Activated CD4-positive, alpha-beta T cell treated with anti-CD3 and anti-CD28 coated beads, Interleukin-2, amount 10 ng/mL, durations not matched to agents 24 days and 14 days (primary cell): ENCODE measurements at regions not wholly inside any gene's neighbourhood (a gene's known extent, or its start where the extent isn't known, plus 50 kb on each side); places are given as distances from the start of the nearest gene placed in this dataset.
"Not testable (repeated sequence)": the region's sequence is repeated elsewhere in the genome, so short reads cannot be mapped to it uniquely, and the experiment has no call there.

Source experiments
- DNase-seq: peaks from one replicate; pipeline ENCODE4 v3.0.0; 2022
- H3K27ac Mint-ChIP-seq: one replicate; pipeline ENCODE4 v1.8.0; 2022; ENCODE audit warnings: mild to moderate bottlenecking, mixed read lengths
- H3K27me3 Mint-ChIP-seq: one replicate; pipeline ENCODE4 v1.8.0; 2022; ENCODE audit warnings: mixed read lengths
- H3K36me3 Mint-ChIP-seq: one replicate; pipeline ENCODE4 v1.8.0; 2022; ENCODE audit warnings: low read depth, mild to moderate bottlenecking, mixed read lengths
- H3K4me1 Mint-ChIP-seq: one replicate; pipeline ENCODE4 v1.8.0; 2021; ENCODE audit warnings: mixed read lengths
- H3K4me3 Mint-ChIP-seq: one replicate; pipeline ENCODE4 v1.8.0; 2022; ENCODE audit warnings: mild to moderate bottlenecking, moderate library complexity, mixed read lengths
- H3K9me3 Mint-ChIP-seq: one replicate; pipeline ENCODE4 v1.8.0; 2021; ENCODE audit warnings: mixed read lengths
- intact Hi-C: fragments of 100-400 bp; cut with micrococcal nuclease; formaldehyde crosslinking; loops from one replicate; pipeline ENCODE4 v1.15.1; 2023

DNA sequence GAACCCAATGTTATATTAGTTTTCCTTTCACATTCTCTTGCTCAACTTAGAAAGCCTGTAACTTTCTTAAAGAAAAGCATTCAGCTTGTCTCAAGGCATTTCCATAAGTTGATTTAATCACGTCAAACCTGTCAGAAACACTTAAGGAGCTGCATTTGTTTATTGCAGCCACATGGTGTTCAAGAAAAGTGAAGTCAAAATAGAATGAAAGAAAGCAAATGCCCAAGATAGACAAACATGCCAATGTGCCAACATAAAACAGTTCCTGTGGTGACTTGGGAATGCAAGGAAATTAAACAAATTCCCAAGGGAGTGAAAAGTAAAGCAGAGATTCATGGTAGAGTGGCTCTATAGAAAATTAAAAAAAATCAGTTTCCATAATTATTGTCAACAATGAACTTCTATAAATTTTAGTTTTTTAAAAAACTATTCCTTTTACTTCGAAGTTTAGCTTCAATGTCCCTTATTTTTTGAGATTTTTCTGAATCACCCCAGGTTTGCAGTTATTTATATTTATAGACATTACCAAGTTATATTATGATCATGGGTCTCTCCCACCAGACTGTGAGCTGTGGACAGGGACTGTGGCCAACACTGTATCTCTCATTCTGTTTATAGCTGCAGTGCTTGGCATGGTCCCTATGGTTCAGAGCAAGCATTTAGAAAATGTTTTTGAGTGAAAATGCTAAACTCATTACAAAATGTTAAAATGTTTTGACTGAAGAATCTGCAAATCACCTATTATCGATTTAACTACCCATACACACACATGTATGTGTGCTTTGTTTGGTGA lies 887.4 kb downstream of the REEP3 start:
- intact Hi-C loops, result no loop called here
- H3K36me3 Mint-ChIP-seq, result no peaks in the 10 kb centered on the region
- DNase-seq, result no peak
- H3K4me3 Mint-ChIP-seq, result no peak overlapping the region
- H3K4me1 Mint-ChIP-seq, result no peaks in the 10 kb centered on the region
- no peaks in the 10 kb centered on the region for H3K27me3 Mint-ChIP-seq
- H3K27ac Mint-ChIP-seq, result no peak overlapping the region
- no peaks in the 10 kb centered on the region for H3K9me3 Mint-ChIP-seq

DNA sequence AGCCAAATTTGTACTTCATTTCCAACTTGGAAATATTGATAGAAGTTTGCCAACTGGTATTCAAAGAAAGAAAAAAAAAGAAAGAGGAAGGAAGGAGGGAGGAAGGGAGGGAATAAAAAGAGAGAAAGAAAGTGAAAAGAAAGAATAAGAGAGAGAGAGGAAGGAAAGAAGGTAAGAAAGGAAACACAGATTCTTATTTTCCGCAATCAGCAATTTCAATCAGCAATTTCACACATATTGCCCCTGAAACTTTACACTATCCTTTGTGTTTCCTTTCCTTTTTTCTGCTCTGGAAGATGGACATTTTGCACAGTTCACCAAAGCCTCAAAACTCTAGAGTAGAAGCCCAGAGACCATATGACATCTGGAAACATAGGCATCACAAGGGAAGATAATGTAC lies 888.1 kb downstream of the REEP3 start:
- Mint-ChIP-seq H3K4me1 (no peaks in the 10 kb centered on the region), H3K4me3 (no peak overlapping the region), H3K9me3 (no peaks in the 10 kb centered on the region), H3K27me3 (no peaks in the 10 kb centered on the region), H3K36me3 (no peaks in the 10 kb centered on the region), H3K27ac (no peak overlapping the region)
- intact Hi-C loops, result no loop called here
- DNase-seq, result no peak

DNA sequence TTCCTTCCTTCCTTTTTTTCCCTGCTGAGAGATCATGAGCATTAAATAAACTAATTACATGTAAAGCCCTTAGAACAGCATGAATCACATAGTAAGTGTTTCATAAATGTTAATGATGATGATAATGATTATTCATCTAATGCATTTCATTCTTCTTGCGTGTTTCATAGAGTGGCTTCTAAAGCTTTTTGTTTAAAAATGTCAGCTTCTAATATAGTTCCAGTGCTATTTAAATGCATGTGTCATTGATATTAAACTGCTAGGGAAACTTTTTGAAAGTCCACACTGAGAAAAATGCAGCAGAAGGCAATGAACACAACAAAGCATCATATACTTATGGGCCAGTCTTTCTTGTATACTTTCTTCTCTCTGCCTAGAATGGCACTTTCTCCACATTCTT lies 894.8 kb downstream of the REEP3 start:
- Mint-ChIP-seq H3K9me3 (no peaks in the 10 kb centered on the region), H3K4me3 (no peak overlapping the region), H3K4me1 (no peaks in the 10 kb centered on the region), H3K36me3 (no peaks in the 10 kb centered on the region), H3K27ac (no peak overlapping the region), H3K27me3 (no peaks in the 10 kb centered on the region)
- intact Hi-C loops, result no loop called here
- no peak for DNase-seq

DNA sequence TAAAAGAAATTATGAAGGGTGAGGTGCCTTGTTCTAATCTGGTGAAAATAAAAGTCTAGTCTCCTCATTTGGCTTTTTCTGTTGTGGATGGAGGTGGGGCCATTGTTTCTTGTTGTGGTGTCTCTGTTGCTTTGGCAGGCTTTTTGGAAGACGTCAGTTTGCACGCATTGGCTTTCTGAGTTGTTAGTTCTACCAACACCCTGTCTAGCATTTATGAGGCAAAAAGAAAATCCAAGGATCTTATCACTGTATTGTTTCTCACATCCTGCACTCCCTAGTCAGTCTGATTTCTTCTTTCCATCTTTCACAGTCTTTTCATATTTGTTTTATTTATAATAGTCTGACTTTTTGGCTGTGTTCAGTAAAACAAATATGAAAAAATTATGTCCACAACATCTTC lies 898.3 kb downstream of the REEP3 start:
- Mint-ChIP-seq H3K27me3 (no peaks in the 10 kb centered on the region), H3K36me3 (no peaks in the 10 kb centered on the region), H3K9me3 (no peaks in the 10 kb centered on the region), H3K4me1 (no peaks in the 10 kb centered on the region), H3K4me3 (no peak overlapping the region), H3K27ac (no peak overlapping the region)
- intact Hi-C loops, result no loop called here
- DNase-seq, result no peak

DNA sequence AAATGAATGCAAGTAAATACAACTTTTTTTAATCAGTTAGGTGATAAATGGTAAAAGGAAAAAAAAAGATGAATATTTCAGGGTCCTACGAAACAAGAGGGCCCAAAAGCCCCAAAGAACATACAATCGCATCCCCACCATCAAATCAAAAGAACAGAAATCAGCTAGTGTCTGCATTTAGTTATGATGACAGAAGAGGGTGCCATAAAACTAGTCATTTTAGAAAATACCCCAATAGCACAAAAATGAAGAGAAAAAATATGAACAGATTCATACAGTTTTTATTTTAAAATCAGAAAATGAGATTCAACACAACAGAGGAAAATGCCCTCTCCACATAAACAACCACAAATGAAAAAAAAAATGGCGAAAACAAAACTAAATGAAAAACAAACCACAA lies 905.5 kb downstream of the REEP3 start:
- H3K4me3 Mint-ChIP-seq, result no peak overlapping the region
- no peaks in the 10 kb centered on the region for H3K4me1 Mint-ChIP-seq
- H3K36me3 Mint-ChIP-seq, result no peaks in the 10 kb centered on the region
- intact Hi-C loops, result no loop called here
- DNase-seq, result no peak
- H3K27ac Mint-ChIP-seq, result no peak overlapping the region
- no peaks in the 10 kb centered on the region for H3K27me3 Mint-ChIP-seq
- H3K9me3 Mint-ChIP-seq, result no peaks in the 10 kb centered on the region

DNA sequence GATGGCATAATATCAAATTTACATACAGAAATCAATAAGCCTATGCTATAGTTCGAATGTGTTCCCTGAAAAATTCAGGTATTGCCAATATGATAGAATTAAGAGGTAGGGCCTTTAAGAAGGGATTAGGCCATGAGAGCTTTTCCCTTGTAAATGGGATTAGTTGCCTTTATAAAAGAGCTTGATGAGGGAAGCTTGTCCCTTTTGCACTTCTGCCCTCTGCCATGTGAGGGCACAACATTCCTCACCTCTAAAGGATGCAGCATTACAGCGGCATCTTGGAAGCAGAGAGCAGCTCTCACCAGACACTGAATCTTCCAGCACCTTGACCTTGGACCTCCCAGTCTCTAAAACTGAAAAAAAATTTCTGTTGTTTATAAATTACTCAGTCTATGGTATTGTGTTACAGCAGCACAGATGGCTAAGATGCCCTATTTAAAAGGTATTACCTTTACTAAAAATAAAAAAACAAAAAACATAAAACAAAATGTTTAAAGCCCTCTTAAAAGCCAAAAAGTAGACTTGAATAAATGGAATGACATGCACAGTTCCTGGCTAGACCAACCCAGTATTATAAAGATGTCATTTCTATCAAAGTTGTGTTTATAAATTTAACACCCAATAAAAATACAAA lies 909.6 kb downstream of the REEP3 start:
- intact Hi-C loops, result no loop called here
- Mint-ChIP-seq H3K4me1 (no peaks in the 10 kb centered on the region), H3K4me3 (no peak overlapping the region), H3K27ac (no peak overlapping the region), H3K9me3 (no peaks in the 10 kb centered on the region), H3K27me3 (no peaks in the 10 kb centered on the region), H3K36me3 (no peaks in the 10 kb centered on the region)
- DNase-seq, result no peak

DNA sequence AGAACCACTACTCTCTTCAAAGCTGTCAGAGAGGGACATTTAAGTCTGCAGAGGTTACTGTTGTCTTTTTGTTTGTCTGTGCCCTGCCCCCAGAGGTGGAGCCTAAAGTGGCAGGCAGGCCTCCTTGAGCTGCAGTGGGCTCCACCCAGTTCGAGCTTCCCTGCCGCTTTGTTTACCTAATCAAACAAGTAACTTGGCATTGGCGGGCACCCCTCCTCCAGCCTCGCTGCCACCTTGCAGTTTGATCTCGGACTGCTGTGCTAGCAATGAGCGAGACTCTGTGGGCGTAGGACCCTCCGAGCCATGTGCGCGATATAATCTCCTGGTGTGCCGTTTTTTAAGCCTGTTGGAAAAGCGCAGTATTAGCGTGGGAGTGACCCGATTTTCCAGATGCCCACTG lies 920.7 kb downstream of the REEP3 start:
- H3K27ac Mint-ChIP-seq, H3K27me3 Mint-ChIP-seq, H3K36me3 Mint-ChIP-seq, intact Hi-C loops, H3K4me1 Mint-ChIP-seq, H3K4me3 Mint-ChIP-seq, DNase-seq: not testable (repeated sequence)
- H3K9me3 Mint-ChIP-seq, result peaks cover 11% of the 10 kb centered on the region

DNA sequence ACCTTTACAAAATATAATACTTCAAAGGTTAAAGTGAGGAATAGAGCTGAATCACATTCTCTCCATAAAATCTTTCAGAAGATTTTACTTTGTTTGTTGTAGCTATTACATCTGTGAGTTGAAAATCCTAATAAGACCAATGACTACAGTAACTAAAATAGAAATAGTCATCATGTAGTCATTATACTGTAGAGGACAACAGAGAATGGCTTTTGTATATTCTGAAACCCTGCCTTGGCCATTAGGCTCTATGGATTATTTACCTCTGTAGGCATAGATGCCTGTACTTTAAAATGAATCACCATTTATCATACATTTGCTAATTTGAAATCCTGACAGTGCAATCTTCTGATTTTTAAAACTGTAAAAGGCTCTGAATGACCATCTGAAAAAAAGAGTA lies 923.0 kb downstream of the REEP3 start:
- no peaks in the 10 kb centered on the region for H3K27me3 Mint-ChIP-seq

DNA sequence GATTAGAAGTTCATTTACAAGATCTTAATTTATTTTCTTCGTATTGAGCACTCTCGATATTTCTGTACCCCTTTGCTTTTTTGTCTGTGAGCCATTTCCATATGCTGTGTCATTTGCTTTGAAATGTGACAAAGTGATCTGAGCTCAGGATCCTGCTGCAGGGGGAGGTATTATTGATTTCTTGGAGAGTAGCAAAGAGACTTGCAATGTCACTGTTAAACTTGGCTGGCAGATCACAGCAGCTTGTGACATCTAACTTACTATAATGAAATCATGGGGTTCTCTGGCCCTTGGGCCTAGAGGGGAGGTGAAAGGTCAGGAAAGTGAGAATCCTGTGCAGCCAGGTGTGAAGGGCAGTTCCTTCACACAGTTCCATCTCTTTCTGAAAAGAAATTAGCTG lies 923.4 kb downstream of the REEP3 start:
- Mint-ChIP-seq H3K4me3 (no peak overlapping the region), H3K27ac (no peak overlapping the region), H3K9me3 (peaks cover 5% of the 10 kb centered on the region), H3K4me1 (no peaks in the 10 kb centered on the region), H3K36me3 (no peaks in the 10 kb centered on the region), H3K27me3 (no peaks in the 10 kb centered on the region)
- no peak for DNase-seq
- intact Hi-C loops, result no loop called here

More for the DNA sequence above, 923.0 kb downstream of the REEP3 start:
- peaks cover 7% of the 10 kb centered on the region for H3K9me3 Mint-ChIP-seq
- no peaks in the 10 kb centered on the region for H3K36me3 Mint-ChIP-seq
- DNase-seq, result no peak
- no peak overlapping the region for H3K4me3 Mint-ChIP-seq
- H3K27ac Mint-ChIP-seq, result no peak overlapping the region
- intact Hi-C loops, result no loop called here
- H3K4me1 Mint-ChIP-seq, result no peaks in the 10 kb centered on the region

DNA sequence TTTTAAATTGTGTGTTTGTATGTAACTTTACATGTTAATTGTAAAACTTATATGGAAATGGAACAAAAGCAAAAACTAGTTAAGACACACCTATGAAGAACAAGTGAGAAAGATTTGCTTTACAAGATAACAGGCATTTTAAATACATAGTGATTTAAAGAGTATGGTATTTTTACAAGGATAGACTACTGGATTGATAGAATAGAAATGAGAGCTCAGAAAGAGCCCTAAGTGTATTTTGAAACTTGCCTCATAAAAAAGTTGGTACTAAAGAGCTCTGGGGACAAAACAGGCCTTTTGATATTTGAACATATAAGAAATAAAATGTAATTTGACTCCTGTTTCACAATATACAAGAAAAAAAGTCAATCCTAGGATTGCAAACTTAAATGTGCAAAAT lies 928.4 kb downstream of the REEP3 start:
- no peak for DNase-seq
- Mint-ChIP-seq H3K27ac (no peak overlapping the region), H3K4me1 (no peaks in the 10 kb centered on the region), H3K36me3 (no peaks in the 10 kb centered on the region), H3K4me3 (no peak overlapping the region), H3K27me3 (no peaks in the 10 kb centered on the region), H3K9me3 (no peaks in the 10 kb centered on the region)
- intact Hi-C loops, result no loop called here

DNA sequence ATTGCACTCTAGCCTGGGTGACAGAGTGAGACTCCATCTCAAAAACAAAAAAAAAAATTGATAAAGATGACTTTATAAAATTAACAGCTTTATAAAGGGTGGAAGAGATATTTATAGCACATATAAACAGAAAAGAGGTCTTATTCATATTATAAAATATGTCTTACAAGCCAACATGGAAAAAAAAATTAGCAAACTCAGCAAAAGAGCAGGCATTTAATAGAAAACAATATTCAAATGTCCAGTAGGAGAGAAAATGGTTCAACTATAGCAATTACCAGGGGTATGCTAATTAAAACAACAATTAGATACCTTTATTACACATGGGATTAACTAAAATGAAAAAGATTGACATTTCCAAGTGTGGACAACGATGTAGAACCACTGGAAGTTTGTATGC lies 929.1 kb downstream of the REEP3 start:
- Mint-ChIP-seq H3K9me3 (no peaks in the 10 kb centered on the region), H3K36me3 (no peaks in the 10 kb centered on the region), H3K4me1 (no peaks in the 10 kb centered on the region), H3K27me3 (no peaks in the 10 kb centered on the region), H3K27ac (no peak overlapping the region), H3K4me3 (no peak overlapping the region)
- intact Hi-C loops, result no loop called here
- no peak for DNase-seq

DNA sequence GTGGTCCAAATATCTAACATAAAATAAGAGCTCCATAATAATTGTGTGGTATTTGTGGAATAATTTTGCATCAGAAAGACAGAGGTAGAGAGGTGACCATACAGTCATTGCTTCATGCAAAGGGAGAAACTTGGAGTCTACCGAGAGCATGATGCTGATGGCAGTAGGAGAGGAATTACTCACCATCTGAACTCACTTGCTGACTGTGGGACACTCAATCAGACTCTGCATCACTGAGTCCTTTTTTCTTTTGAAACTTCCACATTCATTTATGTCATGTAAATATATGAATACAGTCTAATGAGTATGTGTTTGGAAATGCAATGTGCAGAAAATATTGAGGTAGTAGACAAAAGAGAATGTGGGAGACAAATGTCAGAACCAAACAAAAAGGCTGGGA lies 933.8 kb downstream of the REEP3 start:
- intact Hi-C loops, result no loop called here
- Mint-ChIP-seq H3K4me1 (no peaks in the 10 kb centered on the region), H3K4me3 (no peak overlapping the region), H3K27me3 (no peaks in the 10 kb centered on the region), H3K36me3 (no peaks in the 10 kb centered on the region), H3K27ac (no peak overlapping the region), H3K9me3 (no peaks in the 10 kb centered on the region)
- DNase-seq, result no peak

DNA sequence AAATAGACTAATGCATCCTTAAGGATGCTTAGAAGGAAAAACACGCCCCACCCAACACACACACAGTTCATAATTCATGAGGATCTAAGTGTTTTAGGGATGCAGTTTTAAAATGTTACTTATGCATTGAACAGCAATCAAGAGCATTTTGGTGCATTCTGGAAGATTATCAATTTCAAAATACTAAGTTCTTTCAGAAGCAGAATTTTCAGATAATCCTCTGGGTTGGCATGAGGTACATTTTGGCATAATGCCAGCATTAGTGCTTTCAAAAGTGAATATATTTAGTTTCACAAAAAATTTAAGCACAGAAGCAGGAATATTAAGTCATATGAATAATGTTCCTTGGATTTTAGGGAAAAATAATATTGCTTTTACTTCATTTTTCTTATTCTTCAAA lies 937.1 kb downstream of the REEP3 start:
- DNase-seq, result no peak
- no peak overlapping the region for H3K4me3 Mint-ChIP-seq
- H3K4me1 Mint-ChIP-seq, result no peaks in the 10 kb centered on the region
- intact Hi-C loops, result no loop called here
- no peaks in the 10 kb centered on the region for H3K9me3 Mint-ChIP-seq
- H3K36me3 Mint-ChIP-seq, result no peaks in the 10 kb centered on the region
- no peaks in the 10 kb centered on the region for H3K27me3 Mint-ChIP-seq
- no peak overlapping the region for H3K27ac Mint-ChIP-seq

DNA sequence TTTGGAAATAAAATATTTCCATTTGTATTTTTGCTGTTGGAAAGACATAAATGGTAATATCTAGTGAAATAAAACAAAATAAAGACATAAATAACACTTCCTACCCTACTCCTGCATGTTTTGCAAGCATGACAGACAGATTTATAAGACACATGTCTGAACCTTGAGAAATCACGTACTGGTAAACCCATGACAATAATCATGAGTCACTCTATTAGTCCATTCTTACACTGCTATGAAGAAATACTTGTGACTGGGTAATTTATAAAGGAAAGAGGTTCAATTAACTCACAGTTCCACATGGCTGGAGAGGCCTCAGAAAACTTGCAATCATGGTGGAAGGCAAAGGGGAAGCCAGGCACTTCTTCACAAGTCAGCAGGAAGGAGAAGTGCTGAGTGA lies 942.2 kb downstream of the REEP3 start:
- no peak for DNase-seq
- Mint-ChIP-seq H3K4me3 (no peak overlapping the region), H3K27me3 (no peaks in the 10 kb centered on the region), H3K36me3 (no peaks in the 10 kb centered on the region), H3K4me1 (no peaks in the 10 kb centered on the region), H3K27ac (no peak overlapping the region), H3K9me3 (peaks cover 8% of the 10 kb centered on the region)
- intact Hi-C loops, result no loop called here

DNA sequence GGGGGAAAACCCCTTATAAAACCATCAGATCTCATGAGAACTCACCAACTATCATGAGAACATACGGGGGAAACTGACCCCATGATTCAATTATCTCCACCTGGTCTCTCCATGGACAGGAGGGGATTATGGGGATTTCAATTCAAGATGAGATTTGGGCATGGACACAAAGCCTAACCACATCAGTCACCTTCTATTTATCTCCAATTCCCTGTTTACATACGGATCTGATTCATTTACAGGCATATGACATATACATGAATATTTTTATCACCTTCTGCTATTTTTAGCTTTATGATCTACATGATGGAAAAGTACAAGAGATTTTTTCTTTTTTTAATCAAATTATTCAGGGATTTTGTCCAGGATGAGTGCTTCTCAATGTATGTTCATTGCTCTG lies 944.5 kb downstream of the REEP3 start:
- Mint-ChIP-seq H3K36me3 (no peaks in the 10 kb centered on the region), H3K27ac (no peak overlapping the region), H3K27me3 (no peaks in the 10 kb centered on the region), H3K4me3 (no peak overlapping the region), H3K9me3 (peaks cover 8% of the 10 kb centered on the region), H3K4me1 (no peaks in the 10 kb centered on the region)
- DNase-seq, result no peak
- intact Hi-C loops, result no loop called here
